NB4 (cell line): ENCODE measurements at regions not wholly inside any gene's neighbourhood (a gene's known extent, or its start where the extent isn't known, plus 50 kb on each side); places are given as distances from the start of the nearest gene placed in this dataset.

ENCODE experiments used
- DNase-seq: peaks from one replicate; pipeline ENCODE4 v3.0.0; 2010; ENCODE audit warnings: low read depth
- H3K4me3 ChIP-seq: one replicate; pipeline ENCODE4 v1.5.1; 2011; ENCODE audit warnings: mild to moderate bottlenecking, low read depth, low read length, moderate library complexity
- MYC ChIP-seq: IDR thresholded peaks from 2 replicates; pipeline ENCODE4 v1.6.1; 2011; ENCODE audit warnings: low read depth, low read length
- POLR2A ChIP-seq: IDR thresholded peaks from 2 replicates; pipeline ENCODE4 v1.6.1; 2011; ENCODE audit warnings: mild to moderate bottlenecking; ENCODE audit not compliant: insufficient read length; ENCODE audit errors: extremely low read depth
- TF ChIP-seq, protein P1 (sequence below): IDR thresholded peaks from 2 replicates; pipeline ENCODE4 v1.6.1; 2011; ENCODE audit warnings: low read depth, low read length
- TF ChIP-seq, protein P2 (sequence below): IDR thresholded peaks from one replicate; pipeline ENCODE4 v1.5.1; 2012; ENCODE audit warnings: low read depth, low read length

DNA sequence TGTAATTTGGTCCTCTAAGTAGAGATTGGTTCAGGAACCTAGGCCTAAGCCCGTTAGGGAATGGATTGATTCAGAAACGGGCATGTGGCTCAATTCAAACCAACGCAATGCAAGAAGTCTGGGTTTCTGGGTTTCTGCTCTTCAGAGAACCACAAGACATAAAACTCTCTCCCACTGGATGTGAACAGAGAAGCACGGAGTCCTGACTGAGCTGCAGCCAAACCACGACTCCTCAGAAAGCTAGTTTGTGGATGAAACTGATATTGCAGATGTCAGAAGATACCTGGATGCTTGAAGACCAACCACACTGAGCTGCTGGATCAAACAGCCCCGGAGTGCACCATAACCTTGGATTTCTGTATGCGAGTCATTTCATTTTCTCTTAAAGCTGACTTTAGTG lies 50.0 kb downstream of the SOD2 start:
- no peak for DNase-seq
- TF ChIP-seq POLR2A = no peak
- no peak overlapping the region for H3K4me3 ChIP-seq

DNA sequence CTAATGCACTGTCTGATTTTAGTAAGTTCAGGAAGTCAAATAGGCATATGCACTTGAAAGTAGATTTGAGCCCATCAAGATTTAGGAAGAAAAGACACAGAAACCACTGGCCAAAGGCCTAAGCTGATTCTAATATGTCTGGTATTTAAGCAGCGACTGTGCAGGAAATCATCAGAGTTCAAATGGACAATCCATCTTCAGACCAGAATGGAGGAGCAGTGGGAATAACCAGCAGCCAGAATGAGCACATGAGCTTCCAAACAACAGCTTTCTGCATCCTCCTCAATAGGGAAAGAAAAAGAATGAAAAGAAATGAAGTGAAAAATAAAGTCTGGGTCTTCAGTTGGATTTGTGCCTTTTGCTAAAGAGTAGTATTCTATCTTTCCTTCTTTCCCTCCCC lies 50.6 kb downstream of the SOD2 start:
- TF ChIP-seq, protein P1, sequence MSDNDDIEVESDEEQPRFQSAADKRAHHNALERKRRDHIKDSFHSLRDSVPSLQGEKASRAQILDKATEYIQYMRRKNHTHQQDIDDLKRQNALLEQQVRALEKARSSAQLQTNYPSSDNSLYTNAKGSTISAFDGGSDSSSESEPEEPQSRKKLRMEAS = no peak
- TF ChIP-seq MYC (no peak), POLR2A (no peak)
- TF ChIP-seq, protein P2, sequence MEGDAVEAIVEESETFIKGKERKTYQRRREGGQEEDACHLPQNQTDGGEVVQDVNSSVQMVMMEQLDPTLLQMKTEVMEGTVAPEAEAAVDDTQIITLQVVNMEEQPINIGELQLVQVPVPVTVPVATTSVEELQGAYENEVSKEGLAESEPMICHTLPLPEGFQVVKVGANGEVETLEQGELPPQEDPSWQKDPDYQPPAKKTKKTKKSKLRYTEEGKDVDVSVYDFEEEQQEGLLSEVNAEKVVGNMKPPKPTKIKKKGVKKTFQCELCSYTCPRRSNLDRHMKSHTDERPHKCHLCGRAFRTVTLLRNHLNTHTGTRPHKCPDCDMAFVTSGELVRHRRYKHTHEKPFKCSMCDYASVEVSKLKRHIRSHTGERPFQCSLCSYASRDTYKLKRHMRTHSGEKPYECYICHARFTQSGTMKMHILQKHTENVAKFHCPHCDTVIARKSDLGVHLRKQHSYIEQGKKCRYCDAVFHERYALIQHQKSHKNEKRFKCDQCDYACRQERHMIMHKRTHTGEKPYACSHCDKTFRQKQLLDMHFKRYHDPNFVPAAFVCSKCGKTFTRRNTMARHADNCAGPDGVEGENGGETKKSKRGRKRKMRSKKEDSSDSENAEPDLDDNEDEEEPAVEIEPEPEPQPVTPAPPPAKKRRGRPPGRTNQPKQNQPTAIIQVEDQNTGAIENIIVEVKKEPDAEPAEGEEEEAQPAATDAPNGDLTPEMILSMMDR = no peak
- no peak for DNase-seq
- no peak overlapping the region for H3K4me3 ChIP-seq

DNA sequence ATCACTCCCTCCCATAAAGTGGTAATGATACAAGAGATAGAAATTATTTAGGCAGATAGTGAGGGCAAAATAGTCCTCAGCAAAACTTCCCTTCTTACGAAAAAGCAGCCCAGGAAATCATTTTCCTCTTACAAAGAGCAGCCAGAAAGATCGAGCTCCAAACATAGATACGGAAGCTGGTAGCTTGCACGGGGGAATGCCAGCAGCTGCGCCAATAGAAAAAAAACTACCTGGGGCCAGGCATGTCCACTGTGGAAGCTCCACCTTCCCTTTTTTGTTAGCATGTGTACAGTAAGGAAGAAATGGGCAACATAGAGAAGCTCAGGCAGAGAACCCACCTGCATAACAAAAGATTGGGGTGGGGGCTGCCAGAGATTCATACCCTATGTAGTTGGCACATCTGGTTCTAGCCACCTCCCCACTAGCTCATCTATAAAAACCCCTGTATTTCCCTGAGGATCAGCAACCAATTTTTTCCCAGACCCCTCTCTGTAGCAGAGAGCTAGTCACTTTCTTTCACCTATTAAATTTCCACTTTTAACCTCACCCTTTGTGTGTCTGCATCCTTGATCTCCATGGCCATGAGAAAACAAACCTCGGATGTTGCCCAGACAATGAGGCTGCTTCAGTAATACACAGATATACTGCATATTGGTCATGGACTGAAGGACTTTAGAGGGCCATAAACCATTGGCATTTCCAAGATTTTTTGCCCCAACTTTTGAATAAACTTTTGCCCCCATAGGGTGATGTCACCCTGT lies 52.1 kb downstream of the SOD2 start:
- no peak for DNase-seq
- TF ChIP-seq, protein P1 = no peak
- no peak overlapping the region for H3K4me3 ChIP-seq

DNA sequence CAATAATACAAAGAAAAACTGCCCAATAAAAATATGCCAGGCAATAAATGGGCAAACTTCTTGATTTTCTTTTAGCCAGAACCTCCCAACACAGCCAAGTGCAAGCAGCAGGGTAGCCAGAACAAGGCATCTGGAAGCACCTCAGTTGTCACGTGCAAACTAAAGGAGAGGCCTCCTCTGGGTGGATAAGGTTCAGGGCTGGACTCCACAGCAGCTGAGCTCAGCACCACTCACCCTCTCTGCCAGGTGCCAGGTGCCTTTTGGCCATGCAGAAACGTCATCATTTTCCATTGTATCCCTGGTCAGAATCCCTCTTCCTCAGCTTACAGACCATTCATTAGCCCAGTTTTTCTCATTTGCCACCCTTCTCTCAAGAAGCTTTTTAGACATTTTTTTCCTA lies 52.7 kb downstream of the SOD2 start:
- no peak overlapping the region for H3K4me3 ChIP-seq
- no peak for TF ChIP-seq POLR2A
- no peak for TF ChIP-seq MYC
- TF ChIP-seq, protein P2 = no peak
- TF ChIP-seq, protein P1 = no peak
- no peak for DNase-seq

DNA sequence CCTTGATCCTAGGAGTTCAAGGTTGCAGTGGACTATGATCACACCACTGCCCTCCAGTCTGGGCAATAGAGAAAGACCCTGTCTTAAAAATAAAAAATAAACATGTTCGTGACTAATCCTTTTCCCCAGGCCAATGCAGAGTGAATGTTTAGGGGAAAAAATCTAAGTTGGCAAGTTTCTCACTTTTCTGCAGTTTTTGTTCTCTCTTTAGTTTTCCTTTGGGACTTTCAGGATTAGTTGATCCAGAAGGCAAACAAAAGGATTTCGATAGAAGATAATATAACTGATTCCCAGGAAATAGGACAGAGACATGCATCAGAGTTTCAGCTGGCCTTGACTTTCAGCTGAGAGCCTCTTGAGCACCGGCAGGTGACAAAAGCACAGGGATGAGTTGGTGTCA lies 53.3 kb downstream of the SOD2 start:
- TF ChIP-seq, protein P1 = no peak
- TF ChIP-seq MYC (no peak), POLR2A (no peak)
- TF ChIP-seq, protein P2 = no peak
- no peak overlapping the region for H3K4me3 ChIP-seq
- DNase-seq = no peak

DNA sequence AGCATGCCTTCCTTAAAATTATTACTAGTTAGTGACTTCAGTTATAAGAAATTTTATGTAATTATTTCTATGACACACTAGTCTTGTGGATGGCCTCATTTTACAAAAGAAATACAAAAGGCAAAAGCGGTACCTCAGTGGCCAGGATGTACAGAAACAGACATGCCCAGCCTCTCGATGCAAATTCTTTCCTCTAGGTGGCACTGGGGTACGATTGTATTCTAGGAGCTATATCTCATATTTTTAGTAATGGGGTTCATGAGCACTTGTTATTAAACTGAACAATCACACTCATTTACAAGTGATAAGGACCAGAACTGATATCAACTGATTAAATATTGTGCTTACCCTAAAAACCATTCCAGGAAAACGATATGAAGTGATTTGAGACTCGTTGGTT lies 59.8 kb downstream of the SOD2 start:
- DNase-seq = peak; percentile 46
- no peak overlapping the region for H3K4me3 ChIP-seq
- no peak for TF ChIP-seq POLR2A
- TF ChIP-seq, protein P2 = peak; percentile 61

DNA sequence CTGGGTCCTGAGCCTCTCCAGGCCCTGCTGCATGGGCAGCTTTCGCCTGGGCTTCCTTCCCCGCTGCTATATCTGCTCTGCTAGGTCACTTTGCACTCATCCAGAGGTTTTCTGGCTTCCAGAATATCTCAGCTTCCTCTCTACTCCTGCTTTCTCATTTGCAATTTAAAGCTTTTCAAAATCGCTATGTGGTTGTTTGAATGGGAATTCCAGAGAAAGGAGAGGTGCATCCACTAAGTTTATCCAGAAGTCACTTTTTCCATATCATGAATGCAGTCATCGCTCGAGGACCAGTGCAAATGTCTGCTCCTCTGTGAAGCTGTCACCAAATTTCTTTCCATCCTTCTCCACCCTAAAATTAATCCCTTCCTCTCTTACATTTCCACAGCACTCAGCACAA lies 61.2 kb downstream of the SOD2 start:
- DNase-seq = no peak
- no peak for TF ChIP-seq MYC
- TF ChIP-seq, protein P1 = no peak
- TF ChIP-seq, protein P2 = no peak
- TF ChIP-seq POLR2A = no peak
- no peak overlapping the region for H3K4me3 ChIP-seq
